ENCODE measurements at regions not wholly inside any gene's neighbourhood (a gene's known extent, or its start where the extent isn't known, plus 50 kb on each side); places are given as distances from the start of the nearest gene placed in this dataset.
"Not testable (repeated sequence)": the region's sequence is repeated elsewhere in the genome, so short reads cannot be mapped to it uniquely, and the experiment has no call there.

- DNase-seq: no peak
Measured at GRCh38 chr12:114119316-114119715, 153.2 kb upstream of the RBM19 start.

GRCh38 chr12:114096461-114096860 is 130.3 kb upstream of the RBM19 start:
- no peak for DNase-seq

- no peak for DNase-seq
Measured at GRCh38 chr12:114093520-114093919, 127.4 kb upstream of the RBM19 start.

- no peak for DNase-seq
Measured at GRCh38 chr12:114092981-114093380, 126.9 kb upstream of the RBM19 start.

GRCh38 chr12:114090211-114090610 is 124.1 kb upstream of the RBM19 start:
- DNase-seq: no peak

GRCh38 chr12:114073076-114073475 is 107.0 kb upstream of the RBM19 start:
- no peak for DNase-seq

- no peak for DNase-seq
Measured at GRCh38 chr12:114069507-114069906, 103.4 kb upstream of the RBM19 start.

GRCh38 chr12:114064497-114064896 is 98.4 kb upstream of the RBM19 start:
- no peak for DNase-seq

- not testable (repeated sequence) for DNase-seq
Measured at GRCh38 chr12:114064034-114064433, 97.9 kb upstream of the RBM19 start.

GRCh38 chr12:114063435-114063834 is 97.3 kb upstream of the RBM19 start:
- no peak for DNase-seq

- not testable (repeated sequence) for DNase-seq
Measured at GRCh38 chr12:114056351-114056750, 90.2 kb upstream of the RBM19 start.

GRCh38 chr12:114054982-114055381 is 88.9 kb upstream of the RBM19 start:
- no peak for DNase-seq

- no peak for DNase-seq
Measured at GRCh38 chr12:114046236-114046998, 80.3 kb upstream of the RBM19 start.

- DNase-seq: no peak
Measured at GRCh38 chr12:114045349-114045748, 79.2 kb upstream of the RBM19 start.

GRCh38 chr12:114041590-114041989 is 75.5 kb upstream of the RBM19 start:
- no peak for DNase-seq

- no peak for DNase-seq
Measured at GRCh38 chr12:114041136-114041535, 75.0 kb upstream of the RBM19 start.

- no peak for DNase-seq
Measured at GRCh38 chr12:114038962-114039361, 72.8 kb upstream of the RBM19 start.

- no peak for DNase-seq
Measured at GRCh38 chr12:114032801-114033200, 66.7 kb upstream of the RBM19 start.

GRCh38 chr12:114030451-114030850 is 64.3 kb upstream of the RBM19 start:
- no peak for DNase-seq

- no peak for DNase-seq
Measured at GRCh38 chr12:114026805-114027204, 60.7 kb upstream of the RBM19 start.

- DNase-seq: no peak
Measured at GRCh38 chr12:114025935-114026334, 59.8 kb upstream of the RBM19 start.

- not testable (repeated sequence) for DNase-seq
Measured at GRCh38 chr12:114022081-114022480, 56.0 kb upstream of the RBM19 start.

GRCh38 chr12:114018669-114019068 is 52.5 kb upstream of the RBM19 start:
- no peak for DNase-seq
